Epithelial cell of proximal tubule (primary cell): ENCODE measurements at regions not wholly inside any gene's neighbourhood (a gene's known extent, or its start where the extent isn't known, plus 50 kb on each side); places are given as distances from the start of the nearest gene placed in this dataset.

Source experiments
- DNase-seq: peaks from one replicate; pipeline ENCODE4 v3.0.0-alpha.2; 2011; ENCODE audit warnings: low read depth
- H3K4me3 ChIP-seq: 2 replicates; pipeline ENCODE4 v1.5.1; 2011; ENCODE audit warnings: low read depth, mild to moderate bottlenecking, low read length
- TF ChIP-seq, protein P1 (sequence below): conservative IDR thresholded peaks from 2 replicates; pipeline ENCODE4 v1.5.1; 2012; ENCODE audit warnings: low read depth, mild to moderate bottlenecking, low read length

GRCh38 chr1:221458447-221459156 lies 283.3 kb downstream of the DUSP10 start:
- TF ChIP-seq, protein P1, sequence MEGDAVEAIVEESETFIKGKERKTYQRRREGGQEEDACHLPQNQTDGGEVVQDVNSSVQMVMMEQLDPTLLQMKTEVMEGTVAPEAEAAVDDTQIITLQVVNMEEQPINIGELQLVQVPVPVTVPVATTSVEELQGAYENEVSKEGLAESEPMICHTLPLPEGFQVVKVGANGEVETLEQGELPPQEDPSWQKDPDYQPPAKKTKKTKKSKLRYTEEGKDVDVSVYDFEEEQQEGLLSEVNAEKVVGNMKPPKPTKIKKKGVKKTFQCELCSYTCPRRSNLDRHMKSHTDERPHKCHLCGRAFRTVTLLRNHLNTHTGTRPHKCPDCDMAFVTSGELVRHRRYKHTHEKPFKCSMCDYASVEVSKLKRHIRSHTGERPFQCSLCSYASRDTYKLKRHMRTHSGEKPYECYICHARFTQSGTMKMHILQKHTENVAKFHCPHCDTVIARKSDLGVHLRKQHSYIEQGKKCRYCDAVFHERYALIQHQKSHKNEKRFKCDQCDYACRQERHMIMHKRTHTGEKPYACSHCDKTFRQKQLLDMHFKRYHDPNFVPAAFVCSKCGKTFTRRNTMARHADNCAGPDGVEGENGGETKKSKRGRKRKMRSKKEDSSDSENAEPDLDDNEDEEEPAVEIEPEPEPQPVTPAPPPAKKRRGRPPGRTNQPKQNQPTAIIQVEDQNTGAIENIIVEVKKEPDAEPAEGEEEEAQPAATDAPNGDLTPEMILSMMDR = no peak
- no peak for DNase-seq
- no peak overlapping the region for H3K4me3 ChIP-seq

GRCh38 chr1:221459558-221459957 lies 282.3 kb downstream of the DUSP10 start:
- no peak overlapping the region for H3K4me3 ChIP-seq
- TF ChIP-seq, protein P1 = no peak
- no peak for DNase-seq

- TF ChIP-seq, protein P1 = no peak
- no peak for DNase-seq
- no peak overlapping the region for H3K4me3 ChIP-seq
Measured at GRCh38 chr1:221462345-221462744, 279.5 kb downstream of the DUSP10 start.

- no peak overlapping the region for H3K4me3 ChIP-seq
- TF ChIP-seq, protein P1 = no peak
Measured at GRCh38 chr1:221468546-221468945, 273.3 kb downstream of the DUSP10 start.

GRCh38 chr1:221469476-221469875 lies 272.4 kb downstream of the DUSP10 start:
- TF ChIP-seq, protein P1 = no peak
- DNase-seq = no peak

More at GRCh38 chr1:221468546-221468945, 273.3 kb downstream of the DUSP10 start:
- no peak for DNase-seq

GRCh38 chr1:221470000-221470698 lies 271.7 kb downstream of the DUSP10 start:
- H3K4me3 ChIP-seq = no peak overlapping the region
- DNase-seq = no peak
- TF ChIP-seq, protein P1 = no peak

More at GRCh38 chr1:221469476-221469875, 272.4 kb downstream of the DUSP10 start:
- H3K4me3 ChIP-seq = no peak overlapping the region
